ENCODE measurements at regions not wholly inside any gene's neighbourhood (a gene's known extent, or its start where the extent isn't known, plus 50 kb on each side); places are given as distances from the start of the nearest gene placed in this dataset.

GRCh38 chr2:152879275-152879674 lies 160.9 kb downstream of the ARL6IP6 start:
- Histone ChIP-seq H3K4me1 (no peaks in the 10 kb centered on the region), H3K36me3 (ENCODE audit: control insufficient read depth, insufficient read depth, low read length) (no peaks in the 10 kb centered on the region), H2AFZ (no peak overlapping the region), H3K9me3 (ENCODE audit: control insufficient read depth, low read length) (no peaks in the 10 kb centered on the region), H3K4me3 (ENCODE audit: low read depth, low read length) (no peak overlapping the region), H3K4me2 (ENCODE audit: low read length) (no peak overlapping the region), H3K9ac (no peak overlapping the region), H3K27ac (no peak overlapping the region), H3K27me3 (ENCODE audit: control insufficient read depth, insufficient read depth, low read length) (no peaks in the 10 kb centered on the region), H3K79me2 (no peaks in the 10 kb centered on the region)
- TF ChIP-seq CTCF (IDR thresholded peaks at IDR 0.05) = no peak

GRCh38 chr2:152875701-152876695 lies 157.6 kb downstream of the ARL6IP6 start:
- TF ChIP-seq CTCF (IDR thresholded peaks at IDR 0.05) = no peak
- no peaks in the 10 kb centered on the region for H3K79me2 ChIP-seq
- H3K4me2 ChIP-seq (ENCODE audit: low read length) = no peak overlapping the region
- H3K36me3 ChIP-seq (ENCODE audit: control insufficient read depth, insufficient read depth, low read length) = no peaks in the 10 kb centered on the region
- no peaks in the 10 kb centered on the region for H3K27me3 ChIP-seq (ENCODE audit: control insufficient read depth, insufficient read depth, low read length)
- H2AFZ ChIP-seq = no peak overlapping the region
- H3K4me3 ChIP-seq (ENCODE audit: low read depth, low read length) = no peak overlapping the region
- H3K27ac ChIP-seq = no peak overlapping the region
- no peaks in the 10 kb centered on the region for H3K4me1 ChIP-seq
- H3K9me3 ChIP-seq (ENCODE audit: control insufficient read depth, low read length) = no peaks in the 10 kb centered on the region
- no peak overlapping the region for H3K9ac ChIP-seq

GRCh38 chr2:152874955-152875354 lies 156.5 kb downstream of the ARL6IP6 start:
- H3K4me2 ChIP-seq (ENCODE audit: low read length) = no peak overlapping the region
- H3K36me3 ChIP-seq (ENCODE audit: control insufficient read depth, insufficient read depth, low read length) = no peaks in the 10 kb centered on the region
- H3K27me3 ChIP-seq (ENCODE audit: control insufficient read depth, insufficient read depth, low read length) = no peaks in the 10 kb centered on the region
- no peaks in the 10 kb centered on the region for H3K79me2 ChIP-seq
- no peaks in the 10 kb centered on the region for H3K9me3 ChIP-seq (ENCODE audit: control insufficient read depth, low read length)
- TF ChIP-seq CTCF (IDR thresholded peaks at IDR 0.05) = no peak
- no peaks in the 10 kb centered on the region for H3K4me1 ChIP-seq
- no peak overlapping the region for H3K27ac ChIP-seq
- H3K9ac ChIP-seq = no peak overlapping the region
- no peak overlapping the region for H3K4me3 ChIP-seq (ENCODE audit: low read depth, low read length)
- H2AFZ ChIP-seq = no peak overlapping the region

GRCh38 chr2:152870239-152870638 lies 151.8 kb downstream of the ARL6IP6 start:
- H3K79me2 ChIP-seq = no peaks in the 10 kb centered on the region
- no peak overlapping the region for H3K9ac ChIP-seq
- H3K9me3 ChIP-seq (ENCODE audit: control insufficient read depth, low read length) = no peaks in the 10 kb centered on the region
- H3K27me3 ChIP-seq (ENCODE audit: control insufficient read depth, insufficient read depth, low read length) = no peaks in the 10 kb centered on the region
- no peaks in the 10 kb centered on the region for H3K36me3 ChIP-seq (ENCODE audit: control insufficient read depth, insufficient read depth, low read length)
- H3K4me3 ChIP-seq (ENCODE audit: low read depth, low read length) = no peak overlapping the region
- no peak overlapping the region for H2AFZ ChIP-seq
- no peak for TF ChIP-seq CTCF (IDR thresholded peaks at IDR 0.05)
- no peak overlapping the region for H3K27ac ChIP-seq
- no peaks in the 10 kb centered on the region for H3K4me1 ChIP-seq
- no peak overlapping the region for H3K4me2 ChIP-seq (ENCODE audit: low read length)

All from parathyroid adenoma (tissue), 2 donors.